DND-41 (cell line): ENCODE measurements at regions not wholly inside any gene's neighbourhood (a gene's known extent, or its start where the extent isn't known, plus 50 kb on each side); places are given as distances from the start of the nearest gene placed in this dataset.

Experiments
- ATAC-seq: fragments of 200-7000 bp; cut with Tn5 transposase; 3 replicates; pipeline ENCODE4 v1.9.1; 2021; ENCODE audit warnings: low read depth; ENCODE audit not compliant: insufficient read depth
- DNase-seq: peaks from one replicate; pipeline ENCODE4 v3.0.0-alpha.2; 2020
- H2AFZ ChIP-seq: 2 replicates; pipeline ENCODE4 v1.6.0; 2012; ENCODE audit warnings: low read depth, low read length
- H3K27ac ChIP-seq: 2 replicates; pipeline ENCODE4 v1.5.1; 2012; ENCODE audit warnings: low read length, inconsistent platforms
- H3K27me3 ChIP-seq: fragments of 200-600 bp; sonication (generic); 2 replicates; pipeline ENCODE4 v1.6.0; 2012; ENCODE audit warnings: low read length, mild to moderate bottlenecking, inconsistent platforms; ENCODE audit not compliant: insufficient read depth, poor library complexity
- H3K36me3 ChIP-seq: 2 replicates; pipeline ENCODE4 v1.5.1; 2012; ENCODE audit warnings: low read length, inconsistent platforms; ENCODE audit not compliant: insufficient read depth
- H3K4me1 ChIP-seq: 2 replicates; pipeline ENCODE4 v1.5.1; 2012; ENCODE audit warnings: mild to moderate bottlenecking, low read length; ENCODE audit not compliant: insufficient read depth
- H3K4me2 ChIP-seq: 2 replicates; pipeline ENCODE4 v1.6.0; 2012; ENCODE audit warnings: mild to moderate bottlenecking, moderate library complexity, low read length, inconsistent platforms; ENCODE audit not compliant: insufficient read depth
- H3K4me3 ChIP-seq, 2 experiments: fragments of 200-600 bp in 1 of 2; shearing (Covaris generic) in 1 of 2; 2 replicates each; pipeline ENCODE4 v1.5.1; 2012 to 2016; ENCODE audit warnings: inconsistent platforms in 2 of 2, low read length in 2 of 2, mild to moderate bottlenecking in 2 of 2, low read depth in 1 of 2, moderate library complexity in 1 of 2
- H3K79me2 ChIP-seq: 2 replicates; pipeline ENCODE4 v1.6.0; 2012; ENCODE audit warnings: low read length, inconsistent platforms; ENCODE audit not compliant: insufficient read depth
- H3K9ac ChIP-seq: 2 replicates; pipeline ENCODE4 v1.6.0; 2012; ENCODE audit warnings: low read depth, mild to moderate bottlenecking, inconsistent platforms, low read length, moderate library complexity
- H3K9me3 ChIP-seq: 2 replicates; pipeline ENCODE4 v1.5.1; 2012; ENCODE audit warnings: low read length, moderate library complexity, mild to moderate bottlenecking, inconsistent platforms; ENCODE audit not compliant: insufficient read depth, severe bottlenecking
- H4K20me1 ChIP-seq: 2 replicates; pipeline ENCODE4 v1.6.0; 2012; ENCODE audit warnings: low read length; ENCODE audit not compliant: insufficient read depth
- CTCF ChIP-seq: IDR thresholded peaks from 2 replicates; pipeline ENCODE4 v1.5.1; 2012; ENCODE audit warnings: borderline replicate concordance, low read length, moderate library complexity, mild to moderate bottlenecking; ENCODE audit not compliant: poor library complexity, severe bottlenecking; ENCODE audit errors: extremely low read depth
- EZH2 ChIP-seq: IDR thresholded peaks from 3 replicates; pipeline ENCODE4 v1.6.1; 2012; ENCODE audit warnings: borderline replicate concordance, low read depth, mild to moderate bottlenecking, moderate library complexity, low read length, inconsistent platforms; ENCODE audit not compliant: severe bottlenecking

DNA sequence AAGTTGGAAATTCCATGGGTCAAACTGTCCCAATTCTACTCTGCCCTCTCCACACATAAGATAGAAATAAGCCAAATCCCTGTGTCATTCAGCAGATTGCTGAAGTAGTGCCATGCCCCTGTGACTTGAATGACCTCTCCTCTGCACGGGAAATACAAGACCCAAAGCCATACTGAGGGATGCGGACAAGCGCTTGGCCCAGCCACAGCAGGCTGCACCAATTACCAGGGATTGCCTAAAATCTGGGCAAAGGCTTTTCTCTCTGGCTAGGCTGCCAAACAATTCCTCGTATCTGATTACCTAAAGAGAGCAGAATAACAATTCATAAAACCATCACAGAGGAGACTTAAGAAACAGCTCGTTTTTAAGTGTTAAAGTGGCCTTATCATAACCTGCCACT, 421.8 kb upstream of the JARID2 start:
- no peak overlapping the region for H3K4me2 ChIP-seq
- no peak overlapping the region for H3K27ac ChIP-seq
- H3K4me3 ChIP-seq = no peak overlapping the region
- no peaks in the 10 kb centered on the region for H3K36me3 ChIP-seq
- no peaks in the 10 kb centered on the region for H3K9me3 ChIP-seq
- H3K27me3 ChIP-seq = no peaks in the 10 kb centered on the region
- H3K79me2 ChIP-seq = no peaks in the 10 kb centered on the region
- TF ChIP-seq CTCF (no peak), EZH2 (no peak)
- no peak overlapping the region for H3K9ac ChIP-seq
- no peaks in the 10 kb centered on the region for H4K20me1 ChIP-seq
- H3K4me1 ChIP-seq = no peaks in the 10 kb centered on the region
- DNase-seq = no peak
- no peak for ATAC-seq
- H2AFZ ChIP-seq = no peak overlapping the region

- no peaks in the 10 kb centered on the region for H3K36me3 ChIP-seq
- H3K27me3 ChIP-seq = no peaks in the 10 kb centered on the region
- H3K4me1 ChIP-seq = no peaks in the 10 kb centered on the region
- H3K9me3 ChIP-seq = no peaks in the 10 kb centered on the region
- no peak overlapping the region; the same call in 1 of the 2 replicates for H2AFZ ChIP-seq
- no peak overlapping the region for H3K4me2 ChIP-seq
- DNase-seq = no peak
- H3K9ac ChIP-seq = no peak overlapping the region
- ATAC-seq = no peak
- H3K79me2 ChIP-seq = no peaks in the 10 kb centered on the region
- no peak overlapping the region for H3K4me3 ChIP-seq
- H4K20me1 ChIP-seq = no peaks in the 10 kb centered on the region
- H3K27ac ChIP-seq = no peak overlapping the region
- TF ChIP-seq EZH2 (no peak), CTCF (no peak)
These were observed 421.2 kb upstream of the JARID2 start for GRCh38 chr6:14824484-14825275.

GRCh38 chr6:14826456-14826855, 419.4 kb upstream of the JARID2 start:
- H3K9me3 ChIP-seq = no peaks in the 10 kb centered on the region
- no peaks in the 10 kb centered on the region for H3K79me2 ChIP-seq
- no peaks in the 10 kb centered on the region for H3K4me1 ChIP-seq
- H3K9ac ChIP-seq = no peak overlapping the region
- H3K36me3 ChIP-seq = no peaks in the 10 kb centered on the region
- TF ChIP-seq CTCF (no peak), EZH2 (no peak)
- no peak overlapping the region for H2AFZ ChIP-seq
- H3K27ac ChIP-seq = no peak overlapping the region
- H3K4me3 ChIP-seq = no peak overlapping the region
- no peak for ATAC-seq
- no peaks in the 10 kb centered on the region for H4K20me1 ChIP-seq
- H3K27me3 ChIP-seq = no peaks in the 10 kb centered on the region
- H3K4me2 ChIP-seq = no peak overlapping the region
- DNase-seq = no peak

DNA sequence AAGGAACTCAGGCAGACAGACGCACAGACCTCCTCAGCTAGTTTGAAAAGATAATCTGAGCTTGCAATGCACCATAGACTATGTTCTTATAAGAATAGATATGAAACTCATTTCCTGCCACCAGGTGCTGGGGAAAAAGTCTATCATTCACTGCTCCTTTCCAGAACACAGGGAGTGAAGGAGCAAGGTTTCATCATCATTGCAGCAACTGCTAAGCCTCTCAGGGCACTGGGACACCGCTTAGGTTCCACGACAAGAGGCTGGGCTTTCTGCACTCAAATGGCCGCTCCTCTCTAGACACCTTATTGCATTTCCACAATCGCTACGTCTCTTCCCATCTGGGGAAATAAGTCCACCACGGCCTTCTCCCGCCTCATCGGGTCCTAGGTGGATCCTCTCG, 418.5 kb upstream of the JARID2 start:
- Histone ChIP-seq H3K79me2 (no peaks in the 10 kb centered on the region), H3K9ac (no peak overlapping the region), H2AFZ (no peak overlapping the region), H3K27ac (no peak overlapping the region), H3K36me3 (no peaks in the 10 kb centered on the region), H3K27me3 (no peaks in the 10 kb centered on the region), H3K4me2 (no peak overlapping the region), H3K9me3 (no peaks in the 10 kb centered on the region), H3K4me1 (no peaks in the 10 kb centered on the region), H3K4me3 (no peak overlapping the region), H4K20me1 (no peaks in the 10 kb centered on the region)
- no peak for DNase-seq
- no peak for ATAC-seq
- no peak for TF ChIP-seq CTCF
- no peak for TF ChIP-seq EZH2
